8988T (cell line): ENCODE measurements at regions not wholly inside any gene's neighbourhood (a gene's known extent, or its start where the extent isn't known, plus 50 kb on each side); places are given as distances from the start of the nearest gene placed in this dataset.

Experiments
- DNase-seq: peaks from one replicate; pipeline ENCODE4 v3.0.0; 2011

GRCh38 chr12:126488806-126489205, 1423.6 kb downstream of the AACS start:
- DNase-seq, result no peak

DNA sequence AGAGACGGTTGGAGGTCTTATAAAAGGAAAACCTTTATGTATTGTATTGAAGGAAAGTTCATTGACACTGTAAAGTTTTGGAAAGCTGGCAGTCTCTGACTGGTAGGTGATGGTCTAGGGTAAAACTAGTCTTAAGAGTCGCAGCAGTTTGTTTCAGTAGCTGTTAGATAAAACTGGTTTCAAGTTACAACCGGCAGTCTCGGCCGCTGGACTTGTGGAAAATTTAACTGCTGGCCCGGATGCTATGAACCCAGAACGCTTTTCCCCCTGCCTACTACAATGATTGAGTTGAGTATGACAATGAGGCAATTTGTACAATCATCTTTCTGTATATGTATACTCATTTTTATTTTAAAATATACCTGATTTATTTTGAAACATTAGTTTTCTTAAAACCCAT, 1426.9 kb downstream of the AACS start:
- DNase-seq, result no peak

DNA sequence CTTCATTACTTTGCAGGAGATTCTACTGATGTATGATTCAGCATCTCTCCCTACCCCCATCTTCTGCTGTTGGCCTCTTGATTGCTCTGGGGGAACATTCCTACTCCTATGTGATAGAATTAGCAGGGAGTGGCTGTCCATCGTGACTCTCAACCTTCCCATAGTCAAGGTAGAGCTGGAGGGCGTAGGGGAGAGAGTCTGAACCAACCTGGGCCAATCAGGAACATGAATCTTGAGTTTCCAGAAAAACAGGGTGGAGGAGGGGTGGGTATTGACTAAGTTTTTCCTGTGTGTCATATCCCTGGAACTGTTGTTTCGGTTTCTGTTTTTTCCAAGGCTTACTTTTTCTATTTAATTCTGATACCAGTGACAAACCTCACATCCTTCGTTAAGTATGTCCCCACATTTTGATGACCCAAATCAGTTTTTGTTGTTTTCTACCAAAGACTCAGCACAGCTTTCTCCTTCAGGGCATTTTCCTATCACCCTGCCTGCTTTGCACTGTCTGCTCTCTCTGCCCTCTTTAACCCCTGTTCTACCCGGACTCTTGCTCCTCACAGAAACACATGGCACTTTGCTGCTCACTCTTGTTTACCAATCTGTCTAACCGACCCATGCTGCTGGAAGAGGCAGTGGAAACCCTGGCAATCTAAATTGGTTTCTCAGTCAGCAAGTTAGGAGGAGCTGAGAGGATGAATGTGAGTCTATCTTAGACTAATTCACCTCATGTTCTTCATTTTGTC, 1428.3 kb downstream of the AACS start:
- no peak for DNase-seq

GRCh38 chr12:126496201-126496600, 1431.0 kb downstream of the AACS start:
- no peak for DNase-seq

GRCh38 chr12:126506426-126507182, 1441.4 kb downstream of the AACS start:
- DNase-seq, result no peak

DNA sequence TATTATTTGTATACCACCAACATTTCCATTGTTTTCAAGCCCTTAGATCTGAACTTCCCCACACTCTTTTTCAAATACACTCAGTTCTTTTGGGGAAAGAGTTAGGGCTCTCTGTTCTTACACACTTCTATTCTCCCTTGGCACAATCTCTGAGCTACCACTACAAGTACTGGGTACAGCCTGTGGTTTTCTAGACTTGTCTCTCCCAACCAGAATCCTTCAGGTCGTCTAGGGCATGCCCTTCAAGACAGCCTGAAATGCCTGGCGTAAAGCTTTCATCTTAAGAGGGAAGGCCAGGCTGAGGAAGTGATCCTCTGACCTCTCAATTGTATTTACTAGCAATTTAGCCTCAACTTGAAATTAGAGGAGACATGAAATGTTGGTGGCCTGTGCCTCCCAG, 1442.0 kb downstream of the AACS start:
- DNase-seq, result no peak

DNA sequence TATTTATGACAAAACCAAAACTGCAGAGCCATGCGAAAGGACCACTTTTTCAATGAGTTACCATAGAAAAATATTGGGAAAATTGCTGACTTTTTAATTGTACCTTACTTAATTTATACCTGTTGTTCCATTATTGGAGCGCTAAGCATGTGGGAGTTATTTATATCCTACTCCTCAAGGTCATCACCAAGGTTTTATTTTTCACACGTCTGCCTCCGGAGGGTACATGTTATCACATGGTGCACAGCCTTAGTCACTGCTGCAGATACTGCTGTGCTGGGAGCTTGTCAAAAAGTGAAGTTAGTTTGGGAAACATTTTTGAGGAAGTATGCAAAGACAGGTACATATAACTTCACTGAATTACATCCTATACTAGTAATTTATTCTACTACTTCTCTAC, 1444.3 kb downstream of the AACS start:
- DNase-seq, result no peak

DNA sequence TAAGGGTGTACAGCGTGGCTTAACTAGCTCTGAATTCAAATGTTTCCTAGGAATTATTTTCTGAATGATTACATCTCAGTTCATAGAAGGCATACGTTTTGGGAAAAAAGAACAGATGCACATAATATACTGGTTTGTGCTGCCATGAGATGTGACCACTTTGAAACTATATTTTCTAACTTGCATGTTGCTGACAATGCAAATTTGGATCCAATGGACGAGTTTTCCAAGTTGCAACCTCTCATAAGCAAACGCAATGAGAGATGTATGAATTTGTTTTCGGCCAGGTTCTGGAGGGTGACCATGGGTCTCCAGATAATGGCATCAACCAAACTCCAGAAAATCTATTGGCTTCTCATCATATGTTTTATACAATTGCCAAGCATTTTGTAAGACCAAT, 1445.4 kb downstream of the AACS start:
- no peak for DNase-seq

DNA sequence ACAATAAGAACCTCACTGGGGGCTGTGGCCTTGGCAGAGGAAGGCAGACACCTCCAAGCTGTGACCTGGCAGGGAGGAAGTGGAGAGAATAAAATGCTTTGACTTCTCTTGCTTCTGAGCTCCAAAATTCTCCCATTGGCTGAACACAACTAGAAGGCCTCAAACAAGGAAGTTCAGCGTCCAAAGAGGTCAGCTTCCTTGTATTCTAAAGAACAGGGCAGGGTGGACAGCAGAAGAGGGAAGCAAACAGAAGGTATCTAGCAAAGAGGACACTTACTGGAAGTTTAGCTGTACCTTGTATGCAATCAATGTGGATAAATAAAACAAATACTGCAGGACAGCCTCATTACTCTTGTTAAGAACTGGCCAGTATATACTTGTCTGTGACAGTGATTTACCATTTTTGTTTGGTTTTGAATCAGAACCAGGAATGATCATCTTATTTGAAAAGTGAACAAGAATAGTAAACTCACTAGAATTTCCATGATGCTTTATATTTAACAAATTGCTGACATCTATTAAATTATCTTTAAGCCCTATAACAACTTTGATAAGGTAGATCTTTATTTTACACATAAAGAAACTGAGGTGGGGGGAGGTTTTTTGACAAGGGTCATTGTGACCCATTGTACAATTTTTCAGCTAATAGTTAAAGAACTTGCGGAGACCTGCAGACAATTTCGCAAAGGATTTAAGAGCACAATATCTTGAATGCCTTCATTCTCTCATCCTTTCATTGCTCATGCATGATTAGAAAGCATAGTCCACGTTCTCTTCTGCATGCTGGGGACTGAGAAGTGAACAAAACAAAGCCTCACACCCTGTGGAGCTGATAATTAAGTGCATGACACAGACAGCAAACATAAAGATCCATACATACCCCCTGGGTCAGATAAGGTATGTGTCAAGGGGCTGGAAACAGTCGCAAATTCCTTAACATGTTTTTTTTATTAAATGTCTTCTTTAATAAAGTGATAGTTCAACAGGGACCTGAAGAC, 1448.0 kb downstream of the AACS start:
- no peak for DNase-seq

DNA sequence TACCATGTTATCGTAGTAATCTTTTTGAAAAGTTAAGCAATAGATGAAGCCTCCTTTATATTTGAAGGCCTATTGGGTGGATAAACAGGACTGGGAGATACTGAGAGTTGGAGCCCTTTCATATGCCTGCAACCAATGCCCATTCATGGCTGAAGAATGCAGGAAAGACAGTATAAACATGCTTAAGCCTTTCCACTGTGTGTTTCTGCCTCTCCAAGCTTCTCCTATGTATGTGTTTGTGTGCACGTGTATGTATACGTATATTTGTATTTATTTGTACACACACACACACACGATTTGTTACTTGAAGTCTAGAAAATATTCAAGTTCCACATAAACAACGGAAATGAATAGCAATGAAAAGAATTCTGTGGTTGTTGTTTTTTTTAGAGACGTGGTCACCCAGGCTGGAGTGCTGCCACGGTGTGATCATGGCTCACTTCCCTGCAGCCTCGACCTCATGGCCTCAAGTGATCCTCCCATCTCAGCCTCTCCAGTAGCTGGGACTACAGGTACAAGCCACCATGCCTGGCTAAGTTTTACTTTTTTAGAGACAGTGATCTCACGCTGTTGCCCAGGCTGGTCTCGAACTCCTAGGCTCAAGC, 1453.5 kb downstream of the AACS start:
- DNase-seq, result no peak

- DNase-seq, result no peak
Measured at GRCh38 chr12:126519833-126520232, 1454.6 kb downstream of the AACS start.

DNA sequence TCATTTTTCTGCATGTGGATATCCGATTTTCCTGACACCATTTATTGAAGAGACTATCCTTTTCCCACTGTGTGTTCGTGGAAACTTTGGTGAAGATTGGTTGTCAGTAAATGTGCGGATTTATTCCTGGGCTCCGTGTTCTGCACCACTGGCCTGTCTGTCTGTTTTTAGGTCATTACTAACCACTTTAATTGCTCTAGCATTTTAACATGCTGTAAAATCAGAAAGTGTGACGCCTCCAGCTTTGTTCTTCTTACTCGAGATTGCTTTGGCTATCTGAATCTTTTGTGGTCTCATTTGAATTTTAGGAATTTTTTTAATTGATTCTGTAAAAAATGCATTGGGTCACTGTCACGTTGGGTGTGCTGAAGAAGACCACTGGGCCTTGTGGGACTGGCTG, 1458.7 kb downstream of the AACS start:
- DNase-seq, result no peak

- no peak for DNase-seq
Measured at GRCh38 chr12:126534495-126534894, 1469.3 kb downstream of the AACS start.

DNA sequence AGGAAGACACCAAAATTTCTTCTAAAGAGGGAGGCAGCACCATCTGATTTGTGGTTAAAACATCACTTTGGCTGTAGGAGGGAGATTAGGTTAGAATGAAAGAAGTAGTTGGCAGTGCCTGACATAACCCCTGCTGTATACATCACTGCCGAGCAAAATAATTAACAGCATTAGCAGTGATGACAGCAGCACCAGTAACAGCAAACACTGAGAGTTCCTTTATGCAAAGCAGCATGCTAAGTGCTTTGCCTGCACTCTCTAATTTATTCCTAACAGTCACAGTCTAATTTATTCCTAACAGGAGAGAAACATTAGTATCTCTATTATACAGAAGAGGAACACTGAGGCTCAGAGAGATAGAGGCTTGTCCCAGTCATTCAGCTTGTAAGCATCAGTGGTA, 1469.7 kb downstream of the AACS start:
- no peak for DNase-seq

- no peak for DNase-seq
Measured at GRCh38 chr12:126535971-126536370, 1470.7 kb downstream of the AACS start.

- DNase-seq, result no peak
Measured at GRCh38 chr12:126537961-126538530, 1472.8 kb downstream of the AACS start.

GRCh38 chr12:126538888-126539287, 1473.7 kb downstream of the AACS start:
- no peak for DNase-seq

DNA sequence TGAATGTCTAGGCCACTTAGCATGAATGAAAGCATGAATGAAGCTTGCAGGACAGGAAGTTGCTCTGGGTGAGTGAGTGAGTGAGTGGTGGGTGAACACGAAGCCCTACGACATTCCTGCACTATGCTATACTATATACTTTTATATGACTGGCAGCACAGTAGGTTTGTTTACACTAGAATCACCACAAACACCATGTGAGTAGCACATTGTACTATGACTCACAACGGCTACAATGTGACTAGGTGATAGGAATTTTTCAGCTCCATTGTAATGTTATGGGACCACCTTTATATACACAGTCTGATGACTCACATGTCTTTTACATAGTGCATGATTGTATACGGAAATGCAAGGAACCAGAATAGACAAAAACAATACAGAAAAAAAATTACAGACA, 1480.2 kb downstream of the AACS start:
- DNase-seq, result no peak

DNA sequence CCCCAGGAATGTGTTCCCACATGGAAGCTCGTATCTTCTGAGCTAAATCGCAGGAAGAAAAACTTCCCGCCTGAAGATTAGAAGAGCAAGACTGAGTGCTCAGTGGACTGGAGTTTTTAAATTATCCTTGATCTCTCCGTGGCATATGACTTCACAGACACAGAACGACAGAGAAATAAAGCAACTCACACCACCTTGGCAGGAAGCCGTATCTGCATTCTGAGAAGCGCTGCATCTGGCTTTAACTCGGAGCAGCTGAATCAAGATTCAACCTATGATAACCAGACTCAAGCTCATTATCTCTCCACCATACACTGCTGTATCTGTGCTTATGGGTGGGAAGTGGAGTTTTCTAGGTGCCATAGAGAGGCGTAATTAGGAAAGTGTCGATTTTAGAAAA, 1482.7 kb downstream of the AACS start:
- DNase-seq, result no peak

GRCh38 chr12:126551869-126552268, 1486.6 kb downstream of the AACS start:
- DNase-seq, result no peak

- DNase-seq, result no peak
Measured at GRCh38 chr12:126554625-126555024, 1489.4 kb downstream of the AACS start.

DNA sequence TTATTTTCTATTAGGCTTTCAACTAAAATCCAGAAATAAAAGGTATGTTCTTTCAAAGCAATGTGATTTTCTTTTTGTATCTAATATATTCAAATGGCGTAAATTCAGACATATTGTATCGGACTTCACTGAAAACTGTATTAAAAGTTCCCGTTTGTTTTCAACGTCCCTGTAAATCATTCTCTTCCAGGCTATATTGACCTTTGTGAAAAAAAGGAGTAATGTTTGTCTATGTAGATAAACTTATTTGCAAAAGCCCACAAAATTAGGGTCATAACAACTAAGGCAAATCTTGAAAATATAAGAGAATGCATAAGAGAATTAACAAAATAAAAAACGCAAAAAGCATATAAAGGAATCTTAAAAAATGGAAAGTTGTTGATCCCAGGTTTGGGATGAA, 1492.4 kb downstream of the AACS start:
- no peak for DNase-seq

- DNase-seq, result no peak
Measured at GRCh38 chr12:126558219-126558618, 1493.0 kb downstream of the AACS start.
